ENCODE measurements at regions not wholly inside any gene's neighbourhood (a gene's known extent, or its start where the extent isn't known, plus 50 kb on each side); places are given as distances from the start of the nearest gene placed in this dataset.
A peak's percentile ranks its signal among the peaks of the same experiment; 100 is the strongest.

- no peak for FAIRE-seq
- H3K27ac ChIP-seq (ENCODE audit: low read depth in 2 of 2, low read length in 2 of 2), result no peak overlapping the region
- intact Hi-C loops (cut with DNase I), result no loop called here
- no peak for TF ChIP-seq CTCF (IDR thresholded peaks at IDR 0.05; ENCODE audit: borderline replicate concordance, extremely low read depth, insufficient read depth)
- no peak overlapping the region for H3K4me3 ChIP-seq (ENCODE audit: low read length in 3 of 3)
- no peaks in the 10 kb centered on the region for H3K36me3 ChIP-seq (ENCODE audit: control insufficient read depth in 2 of 3, insufficient read depth in 3 of 3, low read length in 3 of 3)
- peak in 1 of 5 donors; percentile 24 for DNase-seq
- H3K9ac ChIP-seq (ENCODE audit: low read length in 3 of 3), result no peak overlapping the region
- no peaks in the 10 kb centered on the region for H3K27me3 ChIP-seq (ENCODE audit: control insufficient read depth, insufficient read depth, low read length)
- no peaks in the 10 kb centered on the region for H3K4me1 ChIP-seq (ENCODE audit: control insufficient read depth in 2 of 3, insufficient read depth in 2 of 3, low read depth in 1 of 3, low read length in 3 of 3)
- H3K9me3 ChIP-seq (ENCODE audit: control insufficient read depth in 2 of 3, insufficient read depth in 1 of 3, low read length in 3 of 3), result no peaks in the 10 kb centered on the region
Measured at GRCh38 chr4:78722320-78722719, 53.8 kb upstream of the BMP2K start.

- intact Hi-C loops (cut with DNase I), result no loop called here
- TF ChIP-seq CTCF (IDR thresholded peaks at IDR 0.05; ENCODE audit: borderline replicate concordance, extremely low read depth, insufficient read depth), result no peak
- Histone ChIP-seq H3K4me3 (ENCODE audit: low read length in 3 of 3) (no peak overlapping the region), H3K36me3 (ENCODE audit: control insufficient read depth in 2 of 3, insufficient read depth in 3 of 3, low read length in 3 of 3) (no peaks in the 10 kb centered on the region), H3K9ac (ENCODE audit: low read length in 3 of 3) (no peak overlapping the region), H3K4me1 (ENCODE audit: control insufficient read depth in 2 of 3, insufficient read depth in 2 of 3, low read depth in 1 of 3, low read length in 3 of 3) (no peaks in the 10 kb centered on the region), H3K9me3 (ENCODE audit: control insufficient read depth in 2 of 3, insufficient read depth in 1 of 3, low read length in 3 of 3) (no peaks in the 10 kb centered on the region), H3K27me3 (ENCODE audit: control insufficient read depth, insufficient read depth, low read length) (no peaks in the 10 kb centered on the region), H3K27ac (ENCODE audit: low read depth in 2 of 2, low read length in 2 of 2) (no peak overlapping the region)
- no peak for FAIRE-seq
- DNase-seq, result peak in 2 of 5 donors; percentile 48 to 56
Measured at GRCh38 chr4:78722878-78723277, 53.3 kb upstream of the BMP2K start.
